Adrenal gland (tissue), 9 donors: ENCODE measurements at regions not wholly inside any gene's neighbourhood (a gene's known extent, or its start where the extent isn't known, plus 50 kb on each side); places are given as distances from the start of the nearest gene placed in this dataset.

ENCODE experiments used
- DNase-seq, 7 donors: peaks; one replicate each; pipeline ENCODE4 v3.0.0-alpha.2; 2019 to 2020
- H3K27ac ChIP-seq, 5 donors: fragments of 200-600 bp; sonication (generic) in 4 of 5; 1 replicate in 3 of 5; 2 replicates in 2 of 5; pipeline versions ENCODE4 v1.5.1 to v1.8.0; 2016 to 2020; ENCODE audit warnings: mild to moderate bottlenecking in 1 of 5
- H3K27me3 ChIP-seq: fragments of 200-600 bp; 2 replicates; pipeline ENCODE4 v1.8.0; 2021
- H3K36me3 ChIP-seq, 2 donors: fragments of 200-600 bp; replicated peaks in 1 of 2; 1 replicate in 1 of 2; 2 replicates in 1 of 2; pipeline versions ENCODE4 v1.5.1 to v1.8.0; 2018 to 2022
- H3K4me1 ChIP-seq, 2 donors: fragments of 200-600 bp; replicated peaks in 1 of 2; 1 replicate in 1 of 2; 2 replicates in 1 of 2; pipeline versions ENCODE4 v1.5.1 to v1.8.0; 2018 to 2021
- H3K4me3 ChIP-seq, 4 donors: fragments of 200-600 bp; sonication (generic) in 3 of 4; one replicate each; pipeline ENCODE4 v1.5.1; 2016 to 2018
- H3K9me3 ChIP-seq, 3 donors: fragments of 200-600 bp; sonication (generic) in 1 of 3; replicated peaks in 1 of 3; 1 replicate in 2 of 3; 2 replicates in 1 of 3; pipeline versions ENCODE4 v1.5.1 to v1.8.0; 2016 to 2021
- POLR2A ChIP-seq, 2 donors: fragments of 450-650 bp; IDR thresholded peaks; one replicate each; pipeline ENCODE4 v1.6.1; 2017; ENCODE audit warnings: antibody characterized with exemption in 2 of 2, mild to moderate bottlenecking in 2 of 2, moderate library complexity in 1 of 2
- WGBS, 4 donors: extraction: QIAGEN DNeasy Blood & Tissue Kit in 2 of 4; methylation state at CpG; one replicate each; pipeline versions ENCODE4 v1.1.5 to v1.1.7; 2013 to 2017; 5-methylcytosine and 5-hydroxymethylcytosine counted together
- intact Hi-C, 2 donors: fragments of 100-400 bp; cut with DNase I; formaldehyde crosslinking; loops; one replicate each; pipeline versions ENCODE4 v1.14.1 to v1.15.0; 2022 to 2023
- TF ChIP-seq, protein P1 (sequence below), 6 experiments: fragments of 450-650 bp in 4 of 6; fragments of 200-600 bp in 2 of 6; sonication (generic) in 1 of 6; IDR thresholded peaks; 1 replicate in 5 of 6; 2 replicates in 1 of 6; pipeline versions ENCODE4 v1.5.1 to v1.8.0; 2016 to 2021; ENCODE audit warnings: antibody characterized with exemption in 6 of 6, mild to moderate bottlenecking in 2 of 6, moderate library complexity in 1 of 6
- donor health status: healthy with polysubstance abuse.
- donor health status: Bipolar disorder and iron deficiency.
- donor health status: DM: yes; HTN: yes; CAD: no.
- donor health status: DM: no; HTN: no; CAD: no.
- donor health status: DM: no; HTN: no; CAD: no.

DNA sequence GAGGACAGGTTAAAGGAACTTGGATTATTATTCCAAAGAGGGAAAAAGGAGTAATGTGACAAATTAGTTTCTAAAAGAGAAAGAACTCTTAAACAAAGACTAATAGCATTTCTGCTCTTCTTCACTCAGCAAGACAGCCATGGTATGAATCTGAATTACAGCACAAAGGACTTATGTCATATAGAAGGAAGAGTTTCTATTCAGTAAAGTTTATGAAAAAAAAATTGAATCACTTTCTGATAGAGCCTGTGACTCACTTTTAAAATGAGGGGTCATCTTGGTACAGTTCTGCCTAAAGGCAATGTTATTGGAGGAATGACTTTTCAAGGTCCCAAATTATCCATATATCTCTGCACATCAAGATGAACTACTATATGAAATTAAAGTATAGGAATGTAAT, 101.7 kb downstream of the DUSP6 start:
- intact Hi-C loops: no loop called here
- TF ChIP-seq, protein P1, sequence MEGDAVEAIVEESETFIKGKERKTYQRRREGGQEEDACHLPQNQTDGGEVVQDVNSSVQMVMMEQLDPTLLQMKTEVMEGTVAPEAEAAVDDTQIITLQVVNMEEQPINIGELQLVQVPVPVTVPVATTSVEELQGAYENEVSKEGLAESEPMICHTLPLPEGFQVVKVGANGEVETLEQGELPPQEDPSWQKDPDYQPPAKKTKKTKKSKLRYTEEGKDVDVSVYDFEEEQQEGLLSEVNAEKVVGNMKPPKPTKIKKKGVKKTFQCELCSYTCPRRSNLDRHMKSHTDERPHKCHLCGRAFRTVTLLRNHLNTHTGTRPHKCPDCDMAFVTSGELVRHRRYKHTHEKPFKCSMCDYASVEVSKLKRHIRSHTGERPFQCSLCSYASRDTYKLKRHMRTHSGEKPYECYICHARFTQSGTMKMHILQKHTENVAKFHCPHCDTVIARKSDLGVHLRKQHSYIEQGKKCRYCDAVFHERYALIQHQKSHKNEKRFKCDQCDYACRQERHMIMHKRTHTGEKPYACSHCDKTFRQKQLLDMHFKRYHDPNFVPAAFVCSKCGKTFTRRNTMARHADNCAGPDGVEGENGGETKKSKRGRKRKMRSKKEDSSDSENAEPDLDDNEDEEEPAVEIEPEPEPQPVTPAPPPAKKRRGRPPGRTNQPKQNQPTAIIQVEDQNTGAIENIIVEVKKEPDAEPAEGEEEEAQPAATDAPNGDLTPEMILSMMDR (IDR thresholded peaks at IDR 0.05): no peak
- no peak for TF ChIP-seq POLR2A (IDR thresholded peaks at IDR 0.05)
- no peak overlapping the region for H3K4me3 ChIP-seq
- H3K4me1 ChIP-seq: peaks cover 0 to 11% of the 10 kb centered on the region in 2 donors
- H3K27ac ChIP-seq: no peak overlapping the region
- no peaks in the 10 kb centered on the region for H3K36me3 ChIP-seq
- no peaks in the 10 kb centered on the region for H3K27me3 ChIP-seq
- DNase-seq: no peak
- H3K9me3 ChIP-seq: no peaks in the 10 kb centered on the region

DNA sequence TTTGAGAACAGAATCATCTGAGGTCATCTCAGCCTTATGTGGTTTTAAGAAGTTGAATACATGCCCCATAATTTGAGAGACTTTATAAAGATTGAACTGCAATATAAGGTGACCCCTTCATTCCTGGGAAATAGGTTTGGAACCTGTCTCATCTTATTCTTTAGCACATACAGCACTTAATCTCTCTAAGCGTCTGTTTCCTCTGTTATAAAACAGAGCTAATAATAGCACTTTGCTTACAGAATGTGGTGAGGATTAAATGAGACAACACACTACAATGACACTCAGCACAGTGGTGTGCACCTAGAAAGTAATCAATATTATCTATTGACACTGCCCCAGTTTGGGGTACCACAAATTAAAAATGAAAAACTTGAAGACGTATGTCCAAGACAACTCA, 102.1 kb downstream of the DUSP6 start:
- no peaks in the 10 kb centered on the region for H3K36me3 ChIP-seq
- 41 to 64% (median 57%) methylated on average over 2 of the region's 2 CpGs for WGBS, 4 donors
- H3K9me3 ChIP-seq: no peaks in the 10 kb centered on the region
- TF ChIP-seq, protein P1 (IDR thresholded peaks at IDR 0.05): no peak
- no peak for TF ChIP-seq POLR2A (IDR thresholded peaks at IDR 0.05)
- no peak overlapping the region for H3K27ac ChIP-seq
- H3K27me3 ChIP-seq: no peaks in the 10 kb centered on the region
- intact Hi-C loops: no loop called here
- peaks cover 0 to 11% of the 10 kb centered on the region in 2 donors for H3K4me1 ChIP-seq
- H3K4me3 ChIP-seq: no peak overlapping the region
- no peak for DNase-seq

- WGBS, 4 donors: 77 to 93% (median 89%) methylated on average over 2 of the region's 2 CpGs
These were observed 104.3 kb downstream of the DUSP6 start for GRCh38 chr12:89247967-89248366.

GRCh38 chr12:89247541-89247942, 104.8 kb downstream of the DUSP6 start:
- H3K4me3 ChIP-seq: no peak overlapping the region
- H3K4me1 ChIP-seq: peaks cover 0 to 16% of the 10 kb centered on the region in 2 donors
- no peak overlapping the region for H3K27ac ChIP-seq
- H3K36me3 ChIP-seq: no peaks in the 10 kb centered on the region
- intact Hi-C loops: no loop called here
- H3K27me3 ChIP-seq: no peaks in the 10 kb centered on the region
- no peak for DNase-seq
- no peak for TF ChIP-seq POLR2A (IDR thresholded peaks at IDR 0.05)
- TF ChIP-seq, protein P1 (IDR thresholded peaks at IDR 0.05): no peak
- no peaks in the 10 kb centered on the region for H3K9me3 ChIP-seq
- WGBS, 4 donors: 73 to 91% (median 86%) methylated on average over 2 of the region's 2 CpGs

More at GRCh38 chr12:89247967-89248366, 104.3 kb downstream of the DUSP6 start:
- Histone ChIP-seq H3K4me3 (no peak overlapping the region), H3K4me1 (peaks cover 0 to 16% of the 10 kb centered on the region in 2 donors), H3K27ac (no peak overlapping the region), H3K27me3 (no peaks in the 10 kb centered on the region), H3K9me3 (no peaks in the 10 kb centered on the region), H3K36me3 (no peaks in the 10 kb centered on the region)
- no peak for TF ChIP-seq POLR2A (IDR thresholded peaks at IDR 0.05)
- TF ChIP-seq, protein P1 (IDR thresholded peaks at IDR 0.05): no peak
- intact Hi-C loops: no loop called here
- DNase-seq: no peak
